Upper lobe of left lung (tissue), 4 donors: ENCODE measurements at regions not wholly inside any gene's neighbourhood (a gene's known extent, or its start where the extent isn't known, plus 50 kb on each side); places are given as distances from the start of the nearest gene placed in this dataset.
"Not testable (repeated sequence)": the region's sequence is repeated elsewhere in the genome, so short reads cannot be mapped to it uniquely, and the experiment has no call there.

Experiments
- POLR2AphosphoS5 ChIP-seq, 2 donors: sonication (generic); formaldehyde crosslinking; IDR thresholded peaks; one replicate each; pipeline ENCODE4 v1.5.1; 2017; ENCODE audit warnings: antibody characterized with exemption in 2 of 2
- TF ChIP-seq, protein P1 (sequence below), 6 experiments: fragments of 450-650 bp in 4 of 6; fragments of 200-600 bp in 2 of 6; sonication (generic) in 2 of 6; IDR thresholded peaks; one replicate each; pipeline ENCODE4 v1.5.1; 2016 to 2019; ENCODE audit warnings: antibody characterized with exemption in 6 of 6

- TF ChIP-seq, protein P1, sequence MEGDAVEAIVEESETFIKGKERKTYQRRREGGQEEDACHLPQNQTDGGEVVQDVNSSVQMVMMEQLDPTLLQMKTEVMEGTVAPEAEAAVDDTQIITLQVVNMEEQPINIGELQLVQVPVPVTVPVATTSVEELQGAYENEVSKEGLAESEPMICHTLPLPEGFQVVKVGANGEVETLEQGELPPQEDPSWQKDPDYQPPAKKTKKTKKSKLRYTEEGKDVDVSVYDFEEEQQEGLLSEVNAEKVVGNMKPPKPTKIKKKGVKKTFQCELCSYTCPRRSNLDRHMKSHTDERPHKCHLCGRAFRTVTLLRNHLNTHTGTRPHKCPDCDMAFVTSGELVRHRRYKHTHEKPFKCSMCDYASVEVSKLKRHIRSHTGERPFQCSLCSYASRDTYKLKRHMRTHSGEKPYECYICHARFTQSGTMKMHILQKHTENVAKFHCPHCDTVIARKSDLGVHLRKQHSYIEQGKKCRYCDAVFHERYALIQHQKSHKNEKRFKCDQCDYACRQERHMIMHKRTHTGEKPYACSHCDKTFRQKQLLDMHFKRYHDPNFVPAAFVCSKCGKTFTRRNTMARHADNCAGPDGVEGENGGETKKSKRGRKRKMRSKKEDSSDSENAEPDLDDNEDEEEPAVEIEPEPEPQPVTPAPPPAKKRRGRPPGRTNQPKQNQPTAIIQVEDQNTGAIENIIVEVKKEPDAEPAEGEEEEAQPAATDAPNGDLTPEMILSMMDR (IDR thresholded peaks at IDR 0.05) = not testable (repeated sequence)
- not testable (repeated sequence) for TF ChIP-seq POLR2AphosphoS5 (IDR thresholded peaks at IDR 0.05)
Observed at GRCh38 chr7:45315512-45315911, 157.9 kb downstream of the RAMP3 start.
